HCT116 (cell line): ENCODE measurements at regions not wholly inside any gene's neighbourhood (a gene's known extent, or its start where the extent isn't known, plus 50 kb on each side); places are given as distances from the start of the nearest gene placed in this dataset.

ENCODE experiments used
- ATAC-seq: fragments of 200-7000 bp; cut with Tn5 transposase; 2 replicates; pipeline ENCODE4 v1.9.1; 2020; ENCODE audit warnings: mild to moderate bottlenecking, moderate library complexity
- BruUV-seq: library from RNA; stranded (reverse); fragments of 400-500 nt; replicated peaks from 2 replicates; lab custom pipeline; 2021; lab: Mats Ljungman, UMichigan
- CTCF ChIA-PET: fragments of 300-600 bp; sonication (Branson Sonifier 250); formaldehyde crosslinking; loops from one replicate; lab custom pipeline; 2021; ENCODE audit warnings: antibody characterized with exemption; lab: Charles Lee
- POLR2A ChIA-PET: fragments of 300-600, 350-600 bp; sonication (Branson Sonifier 250); formaldehyde crosslinking; loops from one replicate; lab custom pipeline; 2021; ENCODE audit warnings: antibody characterized with exemption; lab: Charles Lee
- RAD21 ChIA-PET, 2 experiments: fragments of 300-600 bp; sonication (Branson Sonifier 250); formaldehyde crosslinking; loops; one replicate each; lab custom pipeline; 2023; ENCODE audit warnings: low total read pairs in 2 of 2; ENCODE audit not compliant: uncharacterized antibody in 2 of 2, unreplicated experiment in 2 of 2, low non-redundant PET in 1 of 2; lab: Charles Lee
- DNase-seq: peaks from one replicate; pipeline ENCODE4 v3.0.0-alpha.2; 2010; ENCODE audit warnings: low read depth, low spot score
- H2AFZ ChIP-seq: fragments of 200-600 bp; shearing (Covaris generic), sonication (generic); 2 replicates; pipeline ENCODE4 v1.6.1; 2017; ENCODE audit warnings: low read depth, mixed run types, mixed read lengths, antibody characterized with exemption, low read length; ENCODE audit not compliant: poor library complexity, severe bottlenecking
- H3K27ac ChIP-seq: 2 replicates; pipeline ENCODE4 v1.5.1; 2012; ENCODE audit warnings: low read depth, low read length
- H3K27me3 ChIP-seq: fragments of 200-600 bp; sonication (generic); 2 replicates; pipeline ENCODE4 v1.6.1; 2016; ENCODE audit warnings: mixed run types, low read length, mixed read lengths; ENCODE audit not compliant: insufficient read depth
- H3K36me3 ChIP-seq, 2 experiments: fragments of 200-500 bp in 1 of 2; fragments of 200-600 bp in 1 of 2; sonication (Bioruptor generic) in 1 of 2; sonication (generic) in 1 of 2; 2 replicates each; pipeline versions ENCODE4 v1.5.1 to v1.6.1; 2014 to 2016; ENCODE audit warnings: low read length in 2 of 2, inconsistent platforms in 1 of 2, mixed read lengths in 1 of 2, mixed run types in 1 of 2; ENCODE audit not compliant: insufficient read depth in 2 of 2, control insufficient read depth in 1 of 2
- H3K4me1 ChIP-seq, 2 experiments: fragments of 200-600 bp in 1 of 2; sonication (generic) in 1 of 2; 2 replicates each; pipeline versions ENCODE4 v1.5.1 to v1.6.1; 2012 to 2017; ENCODE audit warnings: low read length in 2 of 2, inconsistent platforms in 1 of 2, mild to moderate bottlenecking in 1 of 2, mixed read lengths in 1 of 2, mixed run types in 1 of 2, moderate library complexity in 1 of 2; ENCODE audit not compliant: insufficient read depth in 2 of 2, control insufficient read depth in 1 of 2
- H3K4me2 ChIP-seq: fragments of 200-600 bp; sonication (generic); 2 replicates; pipeline ENCODE4 v1.6.1; 2017; ENCODE audit warnings: mixed run types, low read length, mixed read lengths
- H3K4me3 ChIP-seq, 2 experiments: fragments of 200-600 bp in 1 of 2; sonication (generic) in 1 of 2; replicated peaks in 1 of 2; 2 replicates each; pipeline ENCODE4 v1.5.1; 2011 to 2016; ENCODE audit warnings: low read length in 2 of 2, control low read depth in 1 of 2, low read depth in 1 of 2, mild to moderate bottlenecking in 1 of 2, mixed read lengths in 1 of 2, mixed run types in 1 of 2
- H3K79me2 ChIP-seq: fragments of 200-600 bp; sonication (generic); 2 replicates; pipeline ENCODE4 v1.6.1; 2017; ENCODE audit warnings: mild to moderate bottlenecking, mixed run types, low read length, moderate library complexity, mixed read lengths; ENCODE audit not compliant: insufficient read depth
- H3K9ac ChIP-seq: fragments of 200-600 bp; sonication (generic); 2 replicates; pipeline ENCODE4 v1.6.1; 2016; ENCODE audit warnings: low read length, mixed read lengths
- H3K9me2 ChIP-seq: fragments of 200-600 bp; sonication (generic), shearing (Covaris generic); 2 replicates; pipeline ENCODE4 v1.6.1; 2017; ENCODE audit warnings: mixed run types, mild to moderate bottlenecking, moderate library complexity; ENCODE audit not compliant: insufficient read depth
- H3K9me3 ChIP-seq, 2 experiments: fragments of 200-500 bp in 1 of 2; fragments of 200-600 bp in 1 of 2; sonication (Bioruptor generic) in 1 of 2; sonication (generic) in 1 of 2; 2 replicates each; pipeline ENCODE4 v1.6.1; 2014 to 2017; ENCODE audit warnings: low read length in 2 of 2, mixed read lengths in 2 of 2, inconsistent platforms in 1 of 2, low read depth in 1 of 2, mild to moderate bottlenecking in 1 of 2, mixed run types in 1 of 2, moderate library complexity in 1 of 2; ENCODE audit not compliant: control insufficient read depth in 1 of 2, insufficient read depth in 1 of 2
- H4K20me1 ChIP-seq: fragments of 200-600 bp; sonication (generic), shearing (Covaris generic); 2 replicates; pipeline ENCODE4 v1.6.1; 2017; ENCODE audit warnings: mixed run types, mild to moderate bottlenecking, moderate library complexity; ENCODE audit not compliant: insufficient read depth
- ATF3 ChIP-seq: IDR thresholded peaks from 2 replicates; pipeline ENCODE4 v1.6.1; 2012
- CTCF ChIP-seq, 3 experiments: fragments of 200-600 bp in 1 of 3; sonication (generic) in 1 of 3; IDR thresholded peaks in 2 of 3; conservative IDR thresholded peaks in 1 of 3; 2 replicates each; pipeline ENCODE4 v1.5.1; 2012 to 2017; ENCODE audit warnings: low read depth in 2 of 3, low read length in 2 of 3, antibody characterized with exemption in 1 of 3, borderline replicate concordance in 1 of 3, control low read depth in 1 of 3, mild to moderate bottlenecking in 1 of 3, mixed read lengths in 1 of 3, mixed run types in 1 of 3, moderate library complexity in 1 of 3; ENCODE audit not compliant: insufficient read depth in 1 of 3
- ELF1 ChIP-seq: IDR thresholded peaks from 2 replicates; pipeline ENCODE4 v1.6.1; 2012; ENCODE audit warnings: low read depth, borderline replicate concordance
- EZH2 ChIP-seq: fragments of 200-600 bp; sonication (generic); IDR thresholded peaks from 2 replicates; pipeline ENCODE4 v1.6.1; 2017; ENCODE audit warnings: antibody characterized with exemption, mixed run types
- EZH2phosphoT487 ChIP-seq: fragments of 200-600 bp; IDR thresholded peaks from 2 replicates; pipeline ENCODE4 v1.6.1; 2018; ENCODE audit warnings: antibody characterized with exemption, borderline replicate concordance
- FOSL1 ChIP-seq: IDR thresholded peaks from 2 replicates; pipeline ENCODE4 v1.6.1; 2012; ENCODE audit warnings: low read depth
- POLR2A ChIP-seq: IDR thresholded peaks from 2 replicates; pipeline ENCODE4 v1.7.0; 2011; ENCODE audit warnings: borderline replicate concordance; ENCODE audit not compliant: insufficient read depth, insufficient read length; ENCODE audit errors: extremely low read depth
- POLR2AphosphoS5 ChIP-seq: IDR thresholded peaks from 2 replicates; pipeline ENCODE4 v1.6.1; 2011; ENCODE audit warnings: mild to moderate bottlenecking, low read depth, low read length, moderate library complexity
- RAD21 ChIP-seq: IDR thresholded peaks from 2 replicates; pipeline ENCODE4 v1.6.1; 2012; ENCODE audit warnings: low read depth, mild to moderate bottlenecking
- REST ChIP-seq: IDR thresholded peaks from 2 replicates; pipeline ENCODE4 v1.6.1; 2012; ENCODE audit warnings: low read depth
- SP1 ChIP-seq: IDR thresholded peaks from 2 replicates; pipeline ENCODE4 v1.6.1; 2012; ENCODE audit warnings: low read depth
- SRF ChIP-seq: IDR thresholded peaks from 2 replicates; pipeline ENCODE4 v1.6.1; 2012; ENCODE audit warnings: low read depth
- TCF7L2 ChIP-seq: IDR thresholded peaks from 2 replicates; pipeline ENCODE4 v1.7.0; 2011; ENCODE audit warnings: borderline replicate concordance, inconsistent platforms; ENCODE audit not compliant: insufficient read depth, insufficient read length; ENCODE audit errors: extremely low read depth
- YY1 ChIP-seq: IDR thresholded peaks from 2 replicates; pipeline ENCODE4 v1.6.1; 2011; ENCODE audit warnings: low read length, low read depth, moderate library complexity, mild to moderate bottlenecking; ENCODE audit not compliant: insufficient replicate concordance; ENCODE audit errors: extremely low read depth
- ZFX ChIP-seq: fragments of 450-650 bp; IDR thresholded peaks from 2 replicates; pipeline ENCODE4 v1.6.1; 2017
- ZNF274 ChIP-seq: fragments of 200-500 bp; sonication (Bioruptor generic); IDR thresholded peaks from 2 replicates; pipeline ENCODE4 v1.6.1; 2014; ENCODE audit warnings: mild to moderate bottlenecking, low read depth, low read length, inconsistent platforms
- intact Hi-C: fragments of 100-400 bp; cut with micrococcal nuclease; formaldehyde crosslinking; loops from 2 replicates; pipeline ENCODE4 v1.10.0; 2022

- ChIA-PET RAD21 (no interaction called here), CTCF (no interaction called here), POLR2A (no interaction called here)
- Histone ChIP-seq H3K36me3 (no peaks in the 10 kb centered on the region), H3K27ac (no peak overlapping the region), H3K4me3 (no peak overlapping the region), H3K4me1 (no peaks in the 10 kb centered on the region), H3K9me3 (no peaks in the 10 kb centered on the region), H3K27me3 (peaks cover 22% of the 10 kb centered on the region), H3K79me2 (no peaks in the 10 kb centered on the region), H2AFZ (no peak overlapping the region), H3K9ac (no peak overlapping the region), H4K20me1 (no peaks in the 10 kb centered on the region), H3K4me2 (no peak overlapping the region), H3K9me2 (no peaks in the 10 kb centered on the region)
- ATAC-seq (no peak), DNase-seq (no peak)
- no peak for TF ChIP-seq ELF1
- TF ChIP-seq YY1, result no peak
- no peak for TF ChIP-seq CTCF (IDR thresholded peaks at IDR 0.05 in 2 of 3, conservative IDR thresholded peaks at IDR 0.05 in 1 of 3; ENCODE audit: borderline replicate concordance in 1 of 3, insufficient read depth in 1 of 3, low read depth in 2 of 3, low read length in 2 of 3)
- TF ChIP-seq SRF, result no peak
- no peak for TF ChIP-seq ZFX
- no peak for TF ChIP-seq SP1
- TF ChIP-seq ZNF274, result no peak
- TF ChIP-seq RAD21, result no peak
- TF ChIP-seq REST, result no peak
- no peak for TF ChIP-seq EZH2
- TF ChIP-seq ATF3, result no peak
- TF ChIP-seq TCF7L2, result no peak
- no peak for TF ChIP-seq POLR2A
- no peak for TF ChIP-seq EZH2phosphoT487
- TF ChIP-seq FOSL1, result no peak
- no peak for TF ChIP-seq POLR2AphosphoS5
- intact Hi-C loops, result no loop called here
- BruUV-seq, result no TSS peak
These were observed 176.2 kb downstream of the RDH14 start for GRCh38 chr2:18384242-18384641.
